Activated CD4-positive, alpha-beta T cell treated with anti-CD3 and anti-CD28 coated beads, Interleukin-2, amount 50 U/mL, for 48 hours (primary cell): ENCODE measurements at regions not wholly inside any gene's neighbourhood (a gene's known extent, or its start where the extent isn't known, plus 50 kb on each side); places are given as distances from the start of the nearest gene placed in this dataset.
"Not testable (repeated sequence)": the region's sequence is repeated elsewhere in the genome, so short reads cannot be mapped to it uniquely, and the experiment has no call there.

Experiments
- DNase-seq, 2 experiments: peaks; one replicate each; pipeline ENCODE4 v3.0.0-alpha.2; 2020

DNA sequence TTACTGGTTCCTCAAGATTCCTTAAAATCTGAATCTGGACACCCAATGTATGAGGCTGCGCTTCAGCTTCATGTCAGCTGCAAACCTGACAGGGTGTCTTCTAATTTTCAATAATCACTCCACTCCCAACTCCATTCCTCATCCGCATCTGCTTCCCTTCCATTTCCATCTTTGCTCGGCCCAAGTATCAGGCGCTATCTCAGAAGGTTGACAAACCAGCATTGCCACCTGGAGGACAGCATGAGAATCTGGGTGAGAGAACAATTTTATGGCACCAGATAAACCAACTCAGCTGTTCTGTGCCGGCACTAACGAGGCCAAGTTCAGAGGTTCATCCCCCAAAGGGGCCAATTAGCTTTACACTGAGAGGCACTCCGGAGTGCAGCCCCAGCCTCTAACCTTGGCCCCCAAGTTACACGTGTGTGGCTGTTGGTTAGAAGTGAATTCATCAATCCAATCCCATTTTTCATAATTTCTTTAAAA, 79.1 kb upstream of the LMO2 start:
- DNase-seq, result peak; percentile 11 to 19

DNA sequence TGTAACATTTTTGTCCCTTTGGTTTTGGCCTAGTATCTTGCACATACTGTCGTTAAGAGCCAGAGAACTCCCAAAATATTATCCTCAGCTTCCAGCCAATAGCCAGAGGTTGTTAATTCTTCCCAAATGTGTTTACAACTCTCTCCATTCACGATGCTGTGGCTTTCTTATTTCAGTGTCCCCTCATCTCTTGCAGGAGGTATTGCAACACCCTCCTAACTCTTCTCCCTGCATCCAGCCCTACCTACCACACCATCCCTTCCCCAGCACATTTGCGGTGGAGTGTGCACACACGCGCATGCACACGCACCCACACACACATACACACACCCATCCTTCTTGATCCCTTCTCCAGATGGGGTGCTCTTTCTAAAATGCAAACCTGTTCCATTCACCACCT, 75.6 kb upstream of the LMO2 start:
- DNase-seq, result no peak

- DNase-seq, result no peak
Measured at GRCh38 chr11:33965032-33965431, 73.2 kb upstream of the LMO2 start.

GRCh38 chr11:33959855-33960400, 68.1 kb upstream of the LMO2 start:
- no peak for DNase-seq

DNA sequence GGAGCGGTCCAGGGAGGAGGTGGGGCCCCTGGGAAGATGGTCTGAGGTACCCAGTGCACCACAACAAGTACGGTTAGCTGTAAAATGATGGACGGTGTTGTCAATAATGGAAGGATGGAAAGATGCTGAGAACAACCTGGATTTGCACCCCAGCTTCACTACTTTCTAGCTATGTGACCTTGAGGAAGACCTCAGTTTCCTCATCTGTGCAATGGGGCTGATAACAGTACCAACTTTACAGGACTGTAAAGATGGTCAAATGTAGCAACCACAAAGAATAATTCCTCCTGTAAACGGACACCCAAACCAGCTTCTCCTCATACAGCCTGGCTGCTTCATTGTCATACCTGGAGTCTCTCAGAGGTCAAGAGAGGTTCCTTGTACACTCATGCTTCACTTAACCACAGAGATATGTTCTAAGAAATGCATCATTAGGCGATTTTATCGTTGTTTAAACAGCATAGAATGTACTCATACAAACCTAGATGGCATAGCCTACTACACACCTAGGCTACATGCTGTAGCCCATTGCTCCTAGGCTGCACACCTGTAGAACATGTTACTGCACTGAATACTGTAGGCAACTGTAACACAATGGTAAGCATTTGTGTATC, 65.5 kb upstream of the LMO2 start:
- DNase-seq, result no peak

- no peak for DNase-seq
Measured at GRCh38 chr11:33956611-33957010, 64.7 kb upstream of the LMO2 start.

DNA sequence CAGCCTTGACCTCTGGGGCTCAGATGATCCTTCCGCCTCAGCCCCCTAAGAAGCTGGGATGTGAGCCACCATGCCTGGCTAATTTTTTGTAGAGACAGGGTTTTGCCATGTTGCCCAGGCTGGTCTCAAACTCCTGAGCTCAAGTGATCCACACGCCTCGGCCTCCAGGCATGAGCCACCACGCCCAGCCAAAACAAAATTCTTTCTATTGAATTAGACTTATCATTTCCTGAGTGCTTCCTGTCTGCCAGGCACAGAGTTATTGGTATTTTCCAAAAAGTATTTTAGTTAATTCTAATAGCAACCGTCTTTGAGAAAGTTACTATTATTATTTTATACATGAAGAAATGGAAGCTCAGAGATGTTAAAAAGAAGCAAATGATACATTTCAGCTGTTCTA, 61.4 kb upstream of the LMO2 start:
- no peak for DNase-seq

DNA sequence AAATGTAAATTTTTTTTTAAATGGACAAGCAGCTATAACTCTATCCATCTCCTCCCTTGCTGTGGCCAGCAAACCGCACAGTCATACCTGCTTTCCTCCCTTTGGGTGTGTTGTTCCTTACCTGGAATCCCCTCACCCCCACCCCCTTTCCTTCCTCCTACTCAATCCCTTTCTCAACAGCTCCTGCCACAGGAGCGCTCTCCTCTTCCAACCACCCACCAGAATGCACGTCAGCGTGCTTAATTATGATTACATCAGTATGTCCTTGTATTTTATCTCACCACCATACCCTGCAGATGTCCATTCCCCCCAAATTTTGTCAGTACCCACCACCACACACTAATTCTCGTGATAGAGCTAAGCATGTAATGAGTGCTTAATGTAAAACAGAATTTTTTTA, 60.9 kb upstream of the LMO2 start:
- DNase-seq, result no peak

DNA sequence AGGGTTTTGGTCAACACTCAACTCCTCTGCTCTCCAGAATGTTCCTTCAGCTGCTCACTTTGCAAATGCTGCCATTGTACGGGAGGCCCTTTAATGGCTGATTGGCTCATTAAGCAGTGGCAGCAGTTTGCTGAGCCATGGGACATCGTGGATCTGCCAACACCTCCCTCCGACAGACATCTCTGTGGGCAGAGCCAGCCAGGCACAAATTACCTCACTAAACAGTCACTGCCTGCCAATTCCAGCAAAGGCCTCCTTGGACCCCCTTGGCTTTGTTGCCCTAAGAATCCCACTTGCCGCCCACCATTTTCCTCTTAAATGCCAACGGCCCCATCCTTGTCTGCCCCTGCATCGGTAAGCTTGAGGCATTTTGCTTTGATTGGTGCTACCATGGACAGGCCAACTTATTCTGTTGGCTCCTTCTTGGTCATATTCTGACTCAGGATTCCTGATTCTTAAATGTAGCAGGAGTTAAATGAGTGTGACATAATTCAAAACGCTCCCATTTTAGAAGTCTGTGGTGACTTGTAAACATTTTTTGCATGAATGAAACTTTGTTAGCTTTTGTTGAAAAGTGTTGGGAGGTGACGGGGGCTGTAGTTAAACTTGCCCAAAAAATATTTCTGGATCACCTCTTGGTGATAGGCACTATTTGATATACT, 57.5 kb upstream of the LMO2 start:
- DNase-seq, result no peak

- no peak for DNase-seq
Measured at GRCh38 chr11:33948494-33948893, 56.6 kb upstream of the LMO2 start.

- DNase-seq, result not testable (repeated sequence)
Measured at GRCh38 chr11:33947918-33948317, 56.0 kb upstream of the LMO2 start.

DNA sequence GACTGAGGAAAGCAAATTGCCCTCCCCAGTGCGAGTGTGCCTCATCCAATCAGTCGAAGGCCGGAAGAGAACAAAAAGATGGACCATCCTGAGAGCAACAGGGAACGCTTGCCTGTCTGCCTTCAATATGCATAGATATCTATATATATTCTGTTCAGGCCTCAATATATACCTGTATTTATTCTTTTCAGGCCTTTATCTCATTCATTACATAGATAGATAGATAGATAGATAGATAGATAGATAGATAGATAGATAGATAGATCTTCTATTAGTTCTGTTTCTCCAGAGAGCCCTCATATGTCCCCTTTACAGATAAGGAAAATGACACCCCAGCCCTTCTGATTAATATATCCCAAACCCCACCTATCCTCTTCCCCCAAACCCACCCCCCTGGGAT, 55.1 kb upstream of the LMO2 start:
- DNase-seq, result no peak

GRCh38 chr11:33945481-33946268, 53.8 kb upstream of the LMO2 start:
- no peak for DNase-seq

GRCh38 chr11:33944693-33945424, 53.0 kb upstream of the LMO2 start:
- DNase-seq, result no peak

- no peak for DNase-seq
Measured at GRCh38 chr11:33944345-33944692, 52.4 kb upstream of the LMO2 start.

DNA sequence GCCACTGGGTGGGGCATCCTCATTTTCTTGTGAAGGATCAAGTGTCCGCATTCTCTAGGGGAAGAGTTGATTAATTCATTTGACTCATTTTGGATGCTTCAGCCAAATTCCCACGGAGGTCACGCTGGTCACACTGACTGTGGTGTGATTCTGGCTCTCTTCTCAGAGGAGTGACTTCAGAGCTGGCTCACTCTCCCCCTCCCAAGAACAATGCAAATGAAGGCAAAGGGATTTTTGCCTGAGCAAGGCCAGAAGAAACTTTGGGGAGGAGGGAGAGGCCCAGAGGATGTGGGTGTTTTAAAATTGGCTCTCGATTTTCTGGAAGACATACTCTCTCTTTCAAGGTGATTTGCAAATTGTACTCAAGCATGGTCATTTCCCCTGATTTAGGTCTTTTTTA, 51.1 kb upstream of the LMO2 start:
- no peak for DNase-seq

- no peak for DNase-seq
Measured at GRCh38 chr11:33941637-33942160, 49.8 kb upstream of the LMO2 start.
